Mesodermal cell (in vitro differentiated cells): ENCODE measurements at regions not wholly inside any gene's neighbourhood (a gene's known extent, or its start where the extent isn't known, plus 50 kb on each side); places are given as distances from the start of the nearest gene placed in this dataset.

ENCODE experiments used
- H3K27ac ChIP-seq: 2 replicates; pipeline ENCODE4 v1.7.0; 2013; ENCODE audit warnings: mild to moderate bottlenecking, low read depth, low read length, moderate library complexity; ENCODE audit not compliant: severe bottlenecking
- H3K36me3 ChIP-seq: 2 replicates; pipeline ENCODE4 v1.7.1; 2013; ENCODE audit warnings: mild to moderate bottlenecking, low read length, moderate library complexity; ENCODE audit not compliant: control insufficient read depth, insufficient read depth
- H3K4me1 ChIP-seq: one replicate; pipeline ENCODE4 v1.7.1; 2013; ENCODE audit warnings: mild to moderate bottlenecking, low read length; ENCODE audit not compliant: insufficient read depth, control insufficient read depth, poor library complexity, severe bottlenecking
- H3K4me3 ChIP-seq: 2 replicates; pipeline ENCODE4 v1.7.0; 2013; ENCODE audit warnings: low read length, control low read depth, mild to moderate bottlenecking; ENCODE audit not compliant: insufficient read depth, poor library complexity, severe bottlenecking; ENCODE audit errors: extremely low read depth
- H3K9me3 ChIP-seq: 2 replicates; pipeline ENCODE4 v1.7.1; 2013; ENCODE audit warnings: mild to moderate bottlenecking, low read length, moderate library complexity; ENCODE audit not compliant: control insufficient read depth
- WGBS, 2 experiments: methylation state at CpG; one replicate each; pipeline ENCODE4 v1.1.5; 2013; ENCODE audit warnings: missing lambda C conversion rate in 2 of 2; ENCODE audit not compliant: insufficient coverage in 2 of 2; 5-methylcytosine and 5-hydroxymethylcytosine counted together

- Histone ChIP-seq H3K4me1 (no peaks in the 10 kb centered on the region), H3K36me3 (no peaks in the 10 kb centered on the region), H3K27ac (no peak overlapping the region), H3K4me3 (no peak overlapping the region), H3K9me3 (no peaks in the 10 kb centered on the region)
Measured at GRCh38 chr12:78306236-78306635, 475.5 kb downstream of the NAV3 start.

GRCh38 chr12:78308701-78309100, 478.0 kb downstream of the NAV3 start:
- H3K4me3 ChIP-seq = no peak overlapping the region
- no peak overlapping the region for H3K27ac ChIP-seq
- H3K4me1 ChIP-seq = no peaks in the 10 kb centered on the region
- H3K9me3 ChIP-seq = no peaks in the 10 kb centered on the region
- H3K36me3 ChIP-seq = no peaks in the 10 kb centered on the region

DNA sequence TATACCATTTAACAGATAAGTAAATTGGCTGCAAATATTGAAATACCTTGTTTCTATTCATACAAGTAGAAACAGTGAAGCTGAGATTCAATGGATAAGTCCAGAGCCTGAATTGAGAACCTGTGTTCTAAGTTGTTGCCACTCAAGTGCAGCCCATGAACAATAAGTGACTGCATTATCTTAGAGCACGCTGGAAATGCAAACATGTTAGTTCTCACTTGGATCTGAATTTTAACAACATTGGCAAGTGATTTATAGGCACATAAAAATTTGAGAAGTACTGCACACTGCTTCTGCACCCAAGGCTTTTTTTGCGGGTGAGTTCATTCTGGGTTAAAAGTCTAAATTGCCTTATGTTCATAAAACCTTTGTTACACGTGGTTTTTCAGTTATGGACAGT, 484.3 kb downstream of the NAV3 start:
- WGBS, 2 experiments = 83 to 100% methylated on average over 2 to 3 of the region's 3 CpGs
- no peaks in the 10 kb centered on the region for H3K36me3 ChIP-seq
- H3K27ac ChIP-seq = no peak overlapping the region
- H3K9me3 ChIP-seq = no peaks in the 10 kb centered on the region
- no peaks in the 10 kb centered on the region for H3K4me1 ChIP-seq
- H3K4me3 ChIP-seq = no peak overlapping the region

DNA sequence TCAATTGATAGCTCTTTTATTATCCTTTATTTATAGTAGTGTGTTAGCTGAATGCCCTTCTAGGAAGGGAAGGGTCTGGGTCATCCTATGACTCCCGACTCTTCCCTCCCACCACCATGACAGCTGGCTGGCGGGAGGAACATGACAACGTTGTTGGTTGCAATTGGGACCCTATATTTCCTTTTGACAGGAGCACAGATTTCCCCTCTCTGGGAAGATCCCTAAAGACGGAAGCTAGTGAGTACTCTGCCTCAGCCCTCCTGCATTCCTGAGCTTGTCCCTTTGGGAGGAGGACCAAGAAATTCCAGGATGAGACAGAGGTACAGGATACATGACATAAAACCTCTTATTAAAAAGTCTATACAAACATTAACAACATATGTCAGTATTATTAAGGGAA, 485.4 kb downstream of the NAV3 start:
- WGBS, 2 experiments = 20% methylated on average over 2 of the region's 4 CpGs; no CpG with 5 or more reads in 1 of the 2 experiments
- Histone ChIP-seq H3K9me3 (no peaks in the 10 kb centered on the region), H3K36me3 (no peaks in the 10 kb centered on the region), H3K4me3 (no peak overlapping the region), H3K4me1 (no peaks in the 10 kb centered on the region), H3K27ac (no peak overlapping the region)

GRCh38 chr12:78316631-78317468, 486.2 kb downstream of the NAV3 start:
- H3K36me3 ChIP-seq = no peaks in the 10 kb centered on the region
- H3K9me3 ChIP-seq = no peaks in the 10 kb centered on the region
- no CpG with 5 or more reads among the region's 2 CpGs for WGBS, 2 experiments
- H3K27ac ChIP-seq = no peak overlapping the region
- no peak overlapping the region for H3K4me3 ChIP-seq
- H3K4me1 ChIP-seq = no peaks in the 10 kb centered on the region

GRCh38 chr12:78321696-78322095, 491.0 kb downstream of the NAV3 start:
- Histone ChIP-seq H3K4me1 (no peaks in the 10 kb centered on the region), H3K4me3 (no peak overlapping the region), H3K36me3 (no peaks in the 10 kb centered on the region), H3K9me3 (no peaks in the 10 kb centered on the region), H3K27ac (no peak overlapping the region)
- WGBS, 2 experiments = no CpG with 5 or more reads among the region's 2 CpGs

GRCh38 chr12:78323226-78323625, 492.5 kb downstream of the NAV3 start:
- Histone ChIP-seq H3K4me1 (no peaks in the 10 kb centered on the region), H3K9me3 (no peaks in the 10 kb centered on the region), H3K27ac (no peak overlapping the region), H3K4me3 (no peak overlapping the region), H3K36me3 (no peaks in the 10 kb centered on the region)

GRCh38 chr12:78324234-78324633, 493.5 kb downstream of the NAV3 start:
- Histone ChIP-seq H3K36me3 (no peaks in the 10 kb centered on the region), H3K9me3 (no peaks in the 10 kb centered on the region), H3K27ac (no peak overlapping the region), H3K4me3 (no peak overlapping the region), H3K4me1 (no peaks in the 10 kb centered on the region)
- 79 to 82% methylated on average over 2 of the region's 2 CpGs for WGBS, 2 experiments

- Histone ChIP-seq H3K27ac (no peak overlapping the region), H3K36me3 (no peaks in the 10 kb centered on the region), H3K4me3 (no peak overlapping the region), H3K4me1 (no peaks in the 10 kb centered on the region), H3K9me3 (no peaks in the 10 kb centered on the region)
- WGBS, 2 experiments = 91% methylated on average over 1 of the region's 4 CpGs; no CpG with 5 or more reads in 1 of the 2 experiments
Measured at GRCh38 chr12:78328524-78328923, 497.8 kb downstream of the NAV3 start.

DNA sequence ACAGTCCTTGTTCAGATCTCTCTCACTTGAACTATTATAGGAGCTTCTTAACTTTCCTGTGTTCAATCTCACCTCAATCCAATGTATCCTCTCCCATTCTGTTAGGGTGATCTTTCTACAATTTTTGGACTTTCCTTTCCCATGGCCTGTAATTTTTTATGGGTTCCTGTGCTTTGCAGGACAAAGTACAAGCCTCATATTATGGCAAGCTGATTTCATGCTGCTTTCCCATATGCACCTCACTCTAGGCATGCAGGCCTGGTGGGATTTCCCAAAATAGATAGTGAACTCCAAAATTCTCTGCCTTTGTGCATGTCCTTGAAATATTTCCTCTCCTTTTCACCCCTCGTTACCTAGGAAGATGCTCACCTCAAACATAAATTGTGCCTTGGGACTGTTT, 499.4 kb downstream of the NAV3 start:
- 83% methylated on average over 1 of the region's 1 CpG; no CpG with 5 or more reads in 1 of the 2 experiments for WGBS, 2 experiments
- H3K27ac ChIP-seq = no peak overlapping the region

DNA sequence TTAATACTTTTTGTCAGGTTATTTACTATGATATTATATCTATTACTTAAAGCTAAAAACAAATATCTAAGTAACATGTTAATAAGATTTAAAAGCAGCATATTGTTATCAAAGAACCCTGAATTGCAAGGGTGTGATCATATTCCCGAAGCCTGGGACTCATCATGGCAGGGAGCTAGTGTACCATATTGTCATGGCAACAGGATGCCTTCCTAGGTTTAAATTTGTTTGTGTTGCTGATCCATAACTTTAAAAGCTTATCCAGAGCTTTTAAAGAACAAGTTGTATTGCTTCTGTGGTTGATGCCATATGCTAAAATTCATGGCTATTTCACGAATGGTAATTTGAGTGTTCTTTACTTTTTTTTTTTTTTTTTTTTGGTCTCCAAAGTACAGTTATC, 500.5 kb downstream of the NAV3 start:
- Histone ChIP-seq H3K9me3 (no peaks in the 10 kb centered on the region), H3K36me3 (no peaks in the 10 kb centered on the region), H3K27ac (no peak overlapping the region), H3K4me1 (no peaks in the 10 kb centered on the region), H3K4me3 (no peak overlapping the region)
- 100% methylated on average over 1 of the region's 2 CpGs; no CpG with 5 or more reads in 1 of the 2 experiments for WGBS, 2 experiments

More for the DNA sequence above, 499.4 kb downstream of the NAV3 start:
- Histone ChIP-seq H3K36me3 (no peaks in the 10 kb centered on the region), H3K4me3 (no peak overlapping the region), H3K9me3 (no peaks in the 10 kb centered on the region), H3K4me1 (no peaks in the 10 kb centered on the region)
